ENCODE measurements at regions not wholly inside any gene's neighbourhood (a gene's known extent, or its start where the extent isn't known, plus 50 kb on each side); places are given as distances from the start of the nearest gene placed in this dataset.
"Not testable (repeated sequence)": the region's sequence is repeated elsewhere in the genome, so short reads cannot be mapped to it uniquely, and the experiment has no call there.

DNA sequence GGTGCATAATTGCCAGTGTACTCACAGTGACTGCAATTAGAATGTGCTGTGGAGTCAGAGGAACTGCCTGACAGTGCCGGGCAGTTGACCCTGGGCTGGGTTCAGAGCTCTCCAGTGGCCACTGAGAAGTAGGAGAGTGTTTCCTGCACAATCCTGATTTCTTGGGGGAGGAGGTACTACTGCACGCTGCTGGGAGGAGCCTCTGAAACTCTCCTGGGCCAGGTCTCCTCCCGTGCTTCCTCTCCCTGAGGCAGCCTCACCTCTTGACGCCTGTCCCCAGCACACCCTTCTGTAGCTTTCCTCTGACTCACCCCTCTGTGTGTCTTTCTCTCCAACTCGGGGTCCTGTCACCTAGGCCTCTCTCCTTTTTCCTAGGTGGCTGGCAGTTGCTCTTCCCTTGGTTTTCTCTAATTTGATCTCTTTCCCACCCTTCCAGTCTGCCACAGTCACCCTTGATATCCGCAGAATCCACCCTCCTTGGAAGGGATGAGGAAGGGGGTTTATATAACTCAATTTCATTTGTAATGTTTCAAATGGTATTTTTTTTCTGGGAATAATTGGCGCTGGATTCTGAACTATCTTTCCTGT is 264.7 kb upstream of the PLGLB2 start:
- H3K36me3 Mint-ChIP-seq (ENCODE audit: insufficient read depth, unreplicated experiment); H3K4me1 Mint-ChIP-seq (ENCODE audit: low read depth, unreplicated experiment); H3K4me3 Mint-ChIP-seq (ENCODE audit: unreplicated experiment); H3K27me3 ChIP-seq (replicated peaks; ENCODE audit: control insufficient read depth, insufficient read depth, low read length); H3K9me3 Mint-ChIP-seq (ENCODE audit: unreplicated experiment); H3K9me3 ChIP-seq; H3K36me3 ChIP-seq (ENCODE audit: control insufficient read depth, insufficient read depth, low read length); H3K4me1 ChIP-seq; POLR2A ChIA-PET; H3K4me3 ChIP-seq (ENCODE audit: low read depth, low read length); H3K27me3 Mint-ChIP-seq (ENCODE audit: insufficient read depth, unreplicated experiment); BruUV-seq (replicated peaks); H3K27ac Mint-ChIP-seq (ENCODE audit: unreplicated experiment); CTCF ChIA-PET; intact Hi-C loops (cut with micrococcal nuclease; ENCODE audit: unreplicated experiment): not testable (repeated sequence)
- peak in 1 of 2 experiments; percentile 35 for DNase-seq

DNA sequence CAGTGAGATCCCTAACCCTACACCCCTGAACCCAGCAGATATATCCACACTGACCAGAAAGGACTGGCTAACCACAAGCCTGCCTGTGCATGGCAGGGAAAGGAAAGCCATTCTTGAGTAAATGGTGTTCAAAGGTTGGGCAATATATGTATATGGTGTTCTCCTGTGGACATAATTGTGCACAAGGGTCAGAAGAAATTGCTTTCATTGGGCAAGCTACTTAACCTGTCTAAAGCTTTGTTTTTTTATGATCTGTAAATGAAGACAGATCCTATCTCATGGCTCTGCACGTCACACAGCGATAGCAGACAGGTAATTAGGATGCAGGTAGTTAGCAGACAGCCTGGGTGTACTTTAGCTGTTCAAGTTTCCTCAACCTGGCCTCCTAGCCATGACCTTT is 263.5 kb upstream of the PLGLB2 start:
- H3K36me3 Mint-ChIP-seq (ENCODE audit: insufficient read depth, unreplicated experiment); POLR2A ChIA-PET; H3K27me3 ChIP-seq (replicated peaks; ENCODE audit: control insufficient read depth, insufficient read depth, low read length); H3K4me1 ChIP-seq; BruUV-seq (replicated peaks); intact Hi-C loops (cut with micrococcal nuclease; ENCODE audit: unreplicated experiment); H3K27me3 Mint-ChIP-seq (ENCODE audit: insufficient read depth, unreplicated experiment); CTCF ChIA-PET; H3K4me3 Mint-ChIP-seq (ENCODE audit: unreplicated experiment); H3K4me1 Mint-ChIP-seq (ENCODE audit: low read depth, unreplicated experiment); H3K4me3 ChIP-seq (ENCODE audit: low read depth, low read length); H3K9me3 Mint-ChIP-seq (ENCODE audit: unreplicated experiment); DNase-seq; H3K27ac Mint-ChIP-seq (ENCODE audit: unreplicated experiment); H3K9me3 ChIP-seq; H3K36me3 ChIP-seq (ENCODE audit: control insufficient read depth, insufficient read depth, low read length): not testable (repeated sequence)

DNA sequence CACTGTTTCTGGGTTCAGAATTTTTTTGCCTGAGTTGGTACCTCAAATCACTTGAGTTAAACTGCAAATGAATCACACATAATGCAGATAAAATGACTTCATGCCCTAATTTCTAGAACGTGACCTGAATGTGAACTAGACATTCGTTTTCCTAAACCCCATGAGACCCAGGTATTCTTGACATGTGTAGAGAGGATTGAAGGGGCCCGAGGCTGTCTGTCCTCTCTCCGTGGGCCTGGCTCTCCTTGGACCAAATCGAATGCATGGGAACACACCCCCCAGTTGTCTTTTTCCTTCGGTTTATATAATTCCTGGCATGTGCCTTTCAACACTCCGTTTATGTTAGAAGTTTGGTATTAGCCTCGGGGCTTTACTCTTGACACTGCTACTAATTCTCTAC is 262.4 kb upstream of the PLGLB2 start:
- H3K27me3 ChIP-seq (replicated peaks; ENCODE audit: control insufficient read depth, insufficient read depth, low read length); H3K36me3 Mint-ChIP-seq (ENCODE audit: insufficient read depth, unreplicated experiment); H3K27ac Mint-ChIP-seq (ENCODE audit: unreplicated experiment); DNase-seq; H3K36me3 ChIP-seq (ENCODE audit: control insufficient read depth, insufficient read depth, low read length); H3K4me1 ChIP-seq; H3K9me3 Mint-ChIP-seq (ENCODE audit: unreplicated experiment); H3K9me3 ChIP-seq; H3K4me3 Mint-ChIP-seq (ENCODE audit: unreplicated experiment); intact Hi-C loops (cut with micrococcal nuclease; ENCODE audit: unreplicated experiment); POLR2A ChIA-PET; H3K4me1 Mint-ChIP-seq (ENCODE audit: low read depth, unreplicated experiment); H3K27me3 Mint-ChIP-seq (ENCODE audit: insufficient read depth, unreplicated experiment); H3K4me3 ChIP-seq (ENCODE audit: low read depth, low read length); BruUV-seq (replicated peaks); CTCF ChIA-PET: not testable (repeated sequence)

DNA sequence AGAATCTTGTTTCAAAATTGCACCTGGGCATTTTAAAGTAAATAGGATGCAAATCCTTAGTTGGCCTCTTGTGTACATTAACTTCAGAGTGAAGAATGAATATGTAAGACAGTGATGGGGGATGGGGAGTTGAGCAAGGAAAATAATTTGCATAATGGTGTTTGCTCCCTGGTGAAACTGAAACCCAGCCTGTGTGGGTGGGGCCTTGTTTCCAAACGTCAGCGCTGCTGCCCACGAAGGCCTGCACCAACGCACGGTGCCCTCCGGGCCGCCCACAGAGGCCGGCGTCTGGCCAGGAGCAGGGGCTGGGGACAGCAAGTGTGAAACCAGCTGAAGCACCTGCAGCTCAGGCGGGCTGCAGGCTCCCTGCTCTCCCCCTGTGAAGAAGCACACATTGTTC is 262.0 kb upstream of the PLGLB2 start:
- H3K36me3 Mint-ChIP-seq (ENCODE audit: insufficient read depth, unreplicated experiment); POLR2A ChIA-PET; H3K4me3 Mint-ChIP-seq (ENCODE audit: unreplicated experiment): not testable (repeated sequence)

DNA sequence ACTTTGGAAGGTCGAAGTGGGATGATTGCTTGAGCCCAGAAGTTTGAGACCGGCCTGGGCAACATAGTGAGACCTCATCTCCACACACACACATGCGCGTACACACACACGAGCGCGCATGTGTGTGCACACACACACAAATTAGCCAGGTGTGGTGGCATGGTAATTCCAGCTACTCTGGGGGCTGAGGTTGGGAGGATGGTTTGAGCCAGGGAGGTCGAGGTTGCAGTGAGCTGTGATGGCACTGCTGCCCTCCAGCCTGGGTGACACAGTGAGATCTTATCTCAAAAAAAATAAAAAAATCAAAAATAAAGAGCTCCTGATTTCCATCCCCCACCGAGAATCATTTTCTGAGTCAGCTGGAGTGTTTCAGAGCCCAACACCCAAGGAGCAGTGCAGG is 261.5 kb upstream of the PLGLB2 start:
- H3K36me3 Mint-ChIP-seq (ENCODE audit: insufficient read depth, unreplicated experiment); H3K36me3 ChIP-seq (ENCODE audit: control insufficient read depth, insufficient read depth, low read length); H3K27me3 Mint-ChIP-seq (ENCODE audit: insufficient read depth, unreplicated experiment); CTCF ChIA-PET; H3K4me1 Mint-ChIP-seq (ENCODE audit: low read depth, unreplicated experiment); H3K9me3 ChIP-seq; H3K4me3 Mint-ChIP-seq (ENCODE audit: unreplicated experiment); DNase-seq; H3K27ac Mint-ChIP-seq (ENCODE audit: unreplicated experiment); H3K4me3 ChIP-seq (ENCODE audit: low read depth, low read length); BruUV-seq (replicated peaks); intact Hi-C loops (cut with micrococcal nuclease; ENCODE audit: unreplicated experiment); H3K27me3 ChIP-seq (replicated peaks; ENCODE audit: control insufficient read depth, insufficient read depth, low read length); POLR2A ChIA-PET; H3K4me1 ChIP-seq; H3K9me3 Mint-ChIP-seq (ENCODE audit: unreplicated experiment): not testable (repeated sequence)

More for the DNA sequence above, 262.0 kb upstream of the PLGLB2 start:
- H3K9me3 ChIP-seq; H3K4me1 ChIP-seq; H3K9me3 Mint-ChIP-seq (ENCODE audit: unreplicated experiment); BruUV-seq (replicated peaks); H3K27me3 Mint-ChIP-seq (ENCODE audit: insufficient read depth, unreplicated experiment); H3K27me3 ChIP-seq (replicated peaks; ENCODE audit: control insufficient read depth, insufficient read depth, low read length); CTCF ChIA-PET; DNase-seq; H3K4me3 ChIP-seq (ENCODE audit: low read depth, low read length); H3K27ac Mint-ChIP-seq (ENCODE audit: unreplicated experiment); H3K36me3 ChIP-seq (ENCODE audit: control insufficient read depth, insufficient read depth, low read length); intact Hi-C loops (cut with micrococcal nuclease; ENCODE audit: unreplicated experiment); H3K4me1 Mint-ChIP-seq (ENCODE audit: low read depth, unreplicated experiment): not testable (repeated sequence)

DNA sequence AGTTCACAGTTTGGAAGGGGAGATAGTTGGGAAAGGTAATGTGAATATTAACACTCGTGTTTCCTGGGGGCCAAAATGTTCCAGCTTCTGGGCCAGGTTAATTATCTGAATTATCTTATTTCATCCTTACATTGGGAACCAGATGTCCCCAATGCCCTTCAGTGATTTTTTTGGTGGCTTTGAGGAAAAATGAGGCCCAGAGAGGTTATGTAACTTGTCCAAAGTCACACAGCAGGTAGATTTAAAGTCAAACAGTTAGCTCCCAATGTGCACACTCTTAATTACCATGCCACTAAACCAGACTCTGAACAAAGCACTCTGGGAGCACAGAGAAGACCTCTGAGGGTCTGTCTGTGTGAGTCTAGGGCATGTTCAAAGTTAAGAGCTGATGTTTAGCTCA is 259.9 kb upstream of the PLGLB2 start:
- H3K27ac Mint-ChIP-seq (ENCODE audit: unreplicated experiment); H3K4me3 ChIP-seq (ENCODE audit: low read depth, low read length); DNase-seq; intact Hi-C loops (cut with micrococcal nuclease; ENCODE audit: unreplicated experiment); BruUV-seq (replicated peaks); H3K4me3 Mint-ChIP-seq (ENCODE audit: unreplicated experiment); H3K4me1 ChIP-seq; H3K36me3 ChIP-seq (ENCODE audit: control insufficient read depth, insufficient read depth, low read length); POLR2A ChIA-PET; H3K9me3 ChIP-seq; H3K36me3 Mint-ChIP-seq (ENCODE audit: insufficient read depth, unreplicated experiment); H3K27me3 Mint-ChIP-seq (ENCODE audit: insufficient read depth, unreplicated experiment); H3K27me3 ChIP-seq (replicated peaks; ENCODE audit: control insufficient read depth, insufficient read depth, low read length); H3K9me3 Mint-ChIP-seq (ENCODE audit: unreplicated experiment); CTCF ChIA-PET; H3K4me1 Mint-ChIP-seq (ENCODE audit: low read depth, unreplicated experiment): not testable (repeated sequence)

DNA sequence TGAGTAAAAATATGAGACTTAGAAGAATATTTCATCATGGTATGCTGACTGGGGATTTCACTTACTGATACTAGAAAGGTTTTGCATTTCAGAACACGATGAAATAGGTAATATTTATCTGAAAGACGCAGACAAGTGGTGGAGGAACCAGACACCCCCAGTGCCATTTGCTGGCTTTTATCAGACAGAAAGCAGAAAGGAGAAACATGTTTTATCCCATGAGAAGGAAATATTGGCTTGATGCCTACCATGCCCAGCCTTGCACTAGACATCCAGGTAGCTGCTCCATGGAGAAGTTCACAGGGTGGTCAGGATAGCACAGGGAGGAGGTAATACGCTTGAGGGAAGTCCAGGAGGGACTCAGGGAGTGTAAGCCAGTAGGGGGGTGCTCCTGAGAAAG is 258.9 kb upstream of the PLGLB2 start:
- H3K27me3 ChIP-seq (replicated peaks; ENCODE audit: control insufficient read depth, insufficient read depth, low read length); CTCF ChIA-PET; H3K4me1 ChIP-seq; H3K36me3 ChIP-seq (ENCODE audit: control insufficient read depth, insufficient read depth, low read length); H3K9me3 ChIP-seq; H3K36me3 Mint-ChIP-seq (ENCODE audit: insufficient read depth, unreplicated experiment); H3K27me3 Mint-ChIP-seq (ENCODE audit: insufficient read depth, unreplicated experiment); H3K4me3 Mint-ChIP-seq (ENCODE audit: unreplicated experiment); H3K4me3 ChIP-seq (ENCODE audit: low read depth, low read length); POLR2A ChIA-PET; H3K27ac Mint-ChIP-seq (ENCODE audit: unreplicated experiment); DNase-seq; BruUV-seq (replicated peaks); intact Hi-C loops (cut with micrococcal nuclease; ENCODE audit: unreplicated experiment); H3K4me1 Mint-ChIP-seq (ENCODE audit: low read depth, unreplicated experiment); H3K9me3 Mint-ChIP-seq (ENCODE audit: unreplicated experiment): not testable (repeated sequence)
